ENCODE measurements at regions not wholly inside any gene's neighbourhood (a gene's known extent, or its start where the extent isn't known, plus 50 kb on each side); places are given as distances from the start of the nearest gene placed in this dataset.
"Not testable (repeated sequence)": the region's sequence is repeated elsewhere in the genome, so short reads cannot be mapped to it uniquely, and the experiment has no call there.

- DNase-seq, result not testable (repeated sequence)
These were observed 472.3 kb upstream of the PHF14 start for GRCh38 chr7:10501206-10501884.

GRCh38 chr7:10507032-10507431 is 466.6 kb upstream of the PHF14 start:
- DNase-seq, result no peak

- DNase-seq, result no peak
These were observed 452.4 kb upstream of the PHF14 start for GRCh38 chr7:10521306-10521705.

- DNase-seq, result not testable (repeated sequence)
These were observed 440.2 kb upstream of the PHF14 start for GRCh38 chr7:10533429-10533828.

GRCh38 chr7:10536561-10536960 is 437.1 kb upstream of the PHF14 start:
- no peak for DNase-seq

- no peak for DNase-seq
These were observed 435.9 kb upstream of the PHF14 start for GRCh38 chr7:10537764-10538163.

- DNase-seq, result no peak
These were observed 416.3 kb upstream of the PHF14 start for GRCh38 chr7:10557375-10557774.

- no peak for DNase-seq
These were observed 413.2 kb upstream of the PHF14 start for GRCh38 chr7:10560497-10560896.

- no peak for DNase-seq
These were observed 404.8 kb upstream of the PHF14 start for GRCh38 chr7:10568891-10569290.

- no peak for DNase-seq
These were observed 401.9 kb upstream of the PHF14 start for GRCh38 chr7:10571759-10572158.

- no peak for DNase-seq
These were observed 395.8 kb upstream of the PHF14 start for GRCh38 chr7:10577866-10578374.

- no peak for DNase-seq
These were observed 394.1 kb upstream of the PHF14 start for GRCh38 chr7:10579561-10579960.

- DNase-seq, result no peak
These were observed 388.8 kb upstream of the PHF14 start for GRCh38 chr7:10584886-10585285.

GRCh38 chr7:10588084-10588483 is 385.6 kb upstream of the PHF14 start:
- no peak for DNase-seq

GRCh38 chr7:10592604-10593003 is 381.1 kb upstream of the PHF14 start:
- no peak for DNase-seq

- no peak for DNase-seq
These were observed 380.6 kb upstream of the PHF14 start for GRCh38 chr7:10593080-10593479.

- no peak for DNase-seq
These were observed 376.8 kb upstream of the PHF14 start for GRCh38 chr7:10596827-10597226.

GRCh38 chr7:10604128-10604527 is 369.5 kb upstream of the PHF14 start:
- no peak for DNase-seq

GRCh38 chr7:10612950-10613349 is 360.7 kb upstream of the PHF14 start:
- no peak for DNase-seq

- DNase-seq, result no peak
These were observed 354.7 kb upstream of the PHF14 start for GRCh38 chr7:10618953-10619352.

GRCh38 chr7:10632712-10633111 is 341.0 kb upstream of the PHF14 start:
- no peak for DNase-seq

- DNase-seq, result no peak
These were observed 339.4 kb upstream of the PHF14 start for GRCh38 chr7:10634239-10634638.

- DNase-seq, result no peak
These were observed 335.7 kb upstream of the PHF14 start for GRCh38 chr7:10637991-10638390.

- no peak for DNase-seq
These were observed 330.1 kb upstream of the PHF14 start for GRCh38 chr7:10643545-10643944.

GRCh38 chr7:10644849-10645248 is 328.8 kb upstream of the PHF14 start:
- no peak for DNase-seq
